ENCODE measurements at regions not wholly inside any gene's neighbourhood (a gene's known extent, or its start where the extent isn't known, plus 50 kb on each side); places are given as distances from the start of the nearest gene placed in this dataset.

DNA sequence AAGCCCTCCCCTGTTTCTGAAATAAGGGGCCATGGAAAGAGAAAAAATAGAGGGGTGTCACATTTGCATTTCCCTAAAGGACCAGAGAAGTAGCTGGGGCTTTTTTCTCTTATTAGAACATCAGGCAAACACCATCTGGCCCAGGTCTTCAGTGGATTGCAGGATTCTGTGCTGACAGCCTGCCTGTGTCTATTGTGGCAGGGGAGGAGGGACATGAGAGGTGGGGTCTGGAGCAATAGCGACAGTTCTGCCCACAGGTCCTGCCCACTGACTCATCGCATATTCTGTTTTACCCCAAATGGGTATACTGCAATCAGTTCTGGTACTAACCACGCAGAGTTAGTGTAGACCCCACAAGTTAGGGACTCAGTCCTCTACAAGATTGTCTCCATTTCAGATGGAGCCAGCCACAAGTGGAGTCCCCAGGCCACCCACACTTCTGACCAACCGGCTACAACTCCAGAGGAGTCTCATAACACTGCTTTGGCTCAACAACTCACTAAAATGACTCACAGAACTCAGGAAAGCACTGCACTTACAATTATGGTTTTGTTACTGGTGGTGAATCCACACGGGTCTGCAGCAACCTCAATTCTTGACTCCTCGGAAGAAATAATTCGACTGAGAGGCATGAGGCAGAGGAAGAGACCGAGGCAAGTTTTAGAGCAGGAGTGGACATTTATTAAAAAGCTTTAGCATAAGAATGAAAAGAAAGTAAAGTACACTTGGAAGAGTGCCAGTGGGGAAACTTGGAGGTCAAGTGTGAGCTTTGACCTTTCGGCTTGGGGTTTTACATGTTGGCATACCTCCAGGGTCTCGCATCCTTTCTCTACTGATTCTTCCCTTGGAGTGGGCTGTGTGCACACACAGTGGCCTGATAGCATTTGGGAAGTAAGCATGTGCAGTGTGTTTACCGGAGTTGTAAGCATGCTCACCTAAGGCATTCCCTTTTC, 146.4 kb upstream of the SPATS2L start:
- H3K27me3 ChIP-seq = no peaks in the 10 kb centered on the region
- intact Hi-C loops (cut with DNase I) = no loop called here
- no peaks in the 10 kb centered on the region for H3K9me3 ChIP-seq
- TF ChIP-seq POLR2A (IDR thresholded peaks at IDR 0.05; ENCODE audit: low read depth) (no peak), POLR2AphosphoS5 (IDR thresholded peaks at IDR 0.05) (no peak), EP300 (IDR thresholded peaks at IDR 0.05) (no peak)
- TF ChIP-seq, protein P1, sequence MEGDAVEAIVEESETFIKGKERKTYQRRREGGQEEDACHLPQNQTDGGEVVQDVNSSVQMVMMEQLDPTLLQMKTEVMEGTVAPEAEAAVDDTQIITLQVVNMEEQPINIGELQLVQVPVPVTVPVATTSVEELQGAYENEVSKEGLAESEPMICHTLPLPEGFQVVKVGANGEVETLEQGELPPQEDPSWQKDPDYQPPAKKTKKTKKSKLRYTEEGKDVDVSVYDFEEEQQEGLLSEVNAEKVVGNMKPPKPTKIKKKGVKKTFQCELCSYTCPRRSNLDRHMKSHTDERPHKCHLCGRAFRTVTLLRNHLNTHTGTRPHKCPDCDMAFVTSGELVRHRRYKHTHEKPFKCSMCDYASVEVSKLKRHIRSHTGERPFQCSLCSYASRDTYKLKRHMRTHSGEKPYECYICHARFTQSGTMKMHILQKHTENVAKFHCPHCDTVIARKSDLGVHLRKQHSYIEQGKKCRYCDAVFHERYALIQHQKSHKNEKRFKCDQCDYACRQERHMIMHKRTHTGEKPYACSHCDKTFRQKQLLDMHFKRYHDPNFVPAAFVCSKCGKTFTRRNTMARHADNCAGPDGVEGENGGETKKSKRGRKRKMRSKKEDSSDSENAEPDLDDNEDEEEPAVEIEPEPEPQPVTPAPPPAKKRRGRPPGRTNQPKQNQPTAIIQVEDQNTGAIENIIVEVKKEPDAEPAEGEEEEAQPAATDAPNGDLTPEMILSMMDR (IDR thresholded peaks at IDR 0.05) = no peak
- no peak overlapping the region for H3K27ac ChIP-seq (replicated peaks in 1 of 4)
- DNase-seq (ENCODE audit: extremely low spot score) = peak; percentile 81
- no peaks in the 10 kb centered on the region for H3K36me3 ChIP-seq
- 82% methylated on average over 11 of the region's 11 CpGs for WGBS
- no peak overlapping the region for H3K4me3 ChIP-seq
- H3K4me1 ChIP-seq = peaks cover 0 to 8% (median 6%) of the 10 kb centered on the region in 4 donors

- H3K4me3 ChIP-seq = no peak overlapping the region
- TF ChIP-seq POLR2A (IDR thresholded peaks at IDR 0.05; ENCODE audit: low read depth) = no peak
- TF ChIP-seq, protein P1 (IDR thresholded peaks at IDR 0.05) = no peak
- TF ChIP-seq POLR2AphosphoS5 (IDR thresholded peaks at IDR 0.05) = no peak
- no peak for TF ChIP-seq EP300 (IDR thresholded peaks at IDR 0.05)
- 88% methylated on average over 3 of the region's 3 CpGs for WGBS
- H3K4me1 ChIP-seq = no peaks in the 10 kb centered on the region
- H3K27ac ChIP-seq (replicated peaks in 1 of 4) = no peak overlapping the region
- H3K27me3 ChIP-seq = no peaks in the 10 kb centered on the region
- DNase-seq (ENCODE audit: extremely low spot score) = peak; percentile 55
- H3K36me3 ChIP-seq = no peaks in the 10 kb centered on the region
- intact Hi-C loops (cut with DNase I) = no loop called here
- peaks cover 0 to 8% (median 6%) of the 10 kb centered on the region in 4 donors for H3K9me3 ChIP-seq
These were observed 145.0 kb upstream of the SPATS2L start for GRCh38 chr2:200161458-200161857.

GRCh38 chr2:200165687-200166086, 140.8 kb upstream of the SPATS2L start:
- Histone ChIP-seq H3K4me3 (no peak overlapping the region), H3K27ac (replicated peaks in 1 of 4) (no peak overlapping the region), H3K27me3 (no peaks in the 10 kb centered on the region), H3K9me3 (peaks cover 0 to 8% (median 6%) of the 10 kb centered on the region in 4 donors), H3K36me3 (no peaks in the 10 kb centered on the region), H3K4me1 (no peaks in the 10 kb centered on the region)
- TF ChIP-seq POLR2AphosphoS5 (IDR thresholded peaks at IDR 0.05) (no peak), EP300 (IDR thresholded peaks at IDR 0.05) (no peak), POLR2A (IDR thresholded peaks at IDR 0.05; ENCODE audit: low read depth) (no peak)
- TF ChIP-seq, protein P1 (IDR thresholded peaks at IDR 0.05) = no peak
- 91% methylated on average over 1 of the region's 1 CpG for WGBS
- no peak for DNase-seq (ENCODE audit: extremely low spot score)
- intact Hi-C loops (cut with DNase I) = no loop called here

- Histone ChIP-seq H3K9me3 (peaks cover 0 to 8% (median 6%) of the 10 kb centered on the region in 4 donors), H3K27me3 (no peaks in the 10 kb centered on the region), H3K36me3 (no peaks in the 10 kb centered on the region), H3K27ac (replicated peaks in 1 of 4) (no peak overlapping the region), H3K4me1 (no peaks in the 10 kb centered on the region), H3K4me3 (no peak overlapping the region)
- DNase-seq (ENCODE audit: extremely low spot score) = peak; percentile 53
- whole genome bisulfite sequencing = 87% methylated on average over 12 of the region's 12 CpGs
- intact Hi-C loops (cut with DNase I) = no loop called here
- TF ChIP-seq POLR2AphosphoS5 (IDR thresholded peaks at IDR 0.05) (no peak), POLR2A (IDR thresholded peaks at IDR 0.05; ENCODE audit: low read depth) (no peak), EP300 (IDR thresholded peaks at IDR 0.05) (no peak)
- TF ChIP-seq, protein P1 (IDR thresholded peaks at IDR 0.05) = no peak
These were observed 137.6 kb upstream of the SPATS2L start for GRCh38 chr2:200168641-200169555.

All from esophagus muscularis mucosa (tissue), 4 donors.